Stimulated activated CD4-positive, alpha-beta T cell treated with anti-CD3 and anti-CD28 coated beads, Interleukin-1b, Interleukin-23, amount 100 ng/mL, for 4 hours (primary cell): ENCODE measurements at regions not wholly inside any gene's neighbourhood (a gene's known extent, or its start where the extent isn't known, plus 50 kb on each side); places are given as distances from the start of the nearest gene placed in this dataset.
"Not testable (repeated sequence)": the region's sequence is repeated elsewhere in the genome, so short reads cannot be mapped to it uniquely, and the experiment has no call there.

ENCODE experiments used
- DNase-seq, 2 donors: peaks; one replicate each; pipeline ENCODE4 v3.0.0-alpha.2; 2020; ENCODE audit warnings: low read depth in 2 of 2

- DNase-seq, result no peak
These were observed 63.7 kb upstream of the UXS1 start for GRCh38 chr2:106257830-106258229.

- no peak for DNase-seq
These were observed 63.0 kb upstream of the UXS1 start for GRCh38 chr2:106257135-106257534.

GRCh38 chr2:106249157-106249828, 55.2 kb upstream of the UXS1 start:
- DNase-seq, result not testable (repeated sequence)

GRCh38 chr2:106248548-106249151, 54.5 kb upstream of the UXS1 start:
- not testable (repeated sequence) for DNase-seq
